Erythroblast (primary cell): ENCODE measurements at regions not wholly inside any gene's neighbourhood (a gene's known extent, or its start where the extent isn't known, plus 50 kb on each side); places are given as distances from the start of the nearest gene placed in this dataset.

ENCODE experiments used
- GATA1 ChIP-seq: IDR thresholded peaks from 2 replicates; pipeline ENCODE4 v1.6.1; 2011; ENCODE audit warnings: low read depth, mild to moderate bottlenecking, control low read depth, low read length, moderate library complexity
- POLR2A ChIP-seq: IDR thresholded peaks from 2 replicates; pipeline ENCODE4 v1.6.1; 2011; ENCODE audit warnings: mild to moderate bottlenecking, low read length

- TF ChIP-seq POLR2A (no peak), GATA1 (no peak)
Measured at GRCh38 chr6:85291326-85291725, 158.6 kb upstream of the NT5E start.
